Endothelial cell (in vitro differentiated cells): ENCODE measurements at regions not wholly inside any gene's neighbourhood (a gene's known extent, or its start where the extent isn't known, plus 50 kb on each side); places are given as distances from the start of the nearest gene placed in this dataset.

Experiments used
- DNase-seq: peaks from one replicate; pipeline ENCODE4 v3.0.0; 2021; ENCODE audit warnings: low spot score
- H3K27ac Mint-ChIP-seq: one replicate; pipeline ENCODE4 v1.8.0; 2021; ENCODE audit warnings: mixed read lengths, inconsistent platforms; ENCODE audit not compliant: unreplicated experiment
- H3K27me3 Mint-ChIP-seq: one replicate; pipeline ENCODE4 v1.8.0; 2021; ENCODE audit warnings: mild to moderate bottlenecking, moderate library complexity, mixed read lengths, inconsistent platforms; ENCODE audit not compliant: unreplicated experiment
- H3K36me3 Mint-ChIP-seq: one replicate; pipeline ENCODE4 v1.8.0; 2021; ENCODE audit warnings: mild to moderate bottlenecking, low read depth, mixed read lengths, inconsistent platforms; ENCODE audit not compliant: unreplicated experiment
- H3K4me1 Mint-ChIP-seq: one replicate; pipeline ENCODE4 v1.8.0; 2021; ENCODE audit warnings: mild to moderate bottlenecking, mixed read lengths, inconsistent platforms; ENCODE audit not compliant: unreplicated experiment
- H3K4me3 Mint-ChIP-seq: one replicate; pipeline ENCODE4 v1.8.0; 2021; ENCODE audit warnings: mild to moderate bottlenecking, mixed read lengths, inconsistent platforms; ENCODE audit not compliant: unreplicated experiment
- H3K9me3 Mint-ChIP-seq: one replicate; pipeline ENCODE4 v1.8.0; 2021; ENCODE audit warnings: mixed read lengths, inconsistent platforms; ENCODE audit not compliant: unreplicated experiment
- TF ChIP-seq, protein P1 (sequence below): fragments of 200-600 bp; sonication (generic); IDR thresholded peaks from one replicate; pipeline ENCODE4 v1.5.0; 2021; ENCODE audit warnings: antibody characterized with exemption; ENCODE audit not compliant: unreplicated experiment

DNA sequence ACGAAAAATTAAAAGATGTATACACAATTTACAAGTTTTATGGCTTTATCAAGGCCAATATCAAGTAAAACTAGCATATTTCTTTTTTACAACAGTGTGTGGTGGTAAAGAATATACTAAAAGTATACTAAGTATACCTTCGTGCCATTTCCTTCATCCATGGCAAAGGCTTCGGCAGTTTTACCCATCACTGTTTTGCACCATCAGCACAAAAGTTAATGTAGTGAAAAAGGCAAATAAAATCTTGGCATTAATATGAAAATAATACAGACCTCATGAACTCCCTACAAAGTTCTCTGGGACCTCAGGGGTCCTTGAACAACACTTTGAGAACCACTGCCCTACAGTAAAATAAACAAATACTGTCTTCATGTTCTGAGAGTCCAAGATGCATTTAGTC is 312.3 kb upstream of the NREP start:
- no peak for DNase-seq
- no peaks in the 10 kb centered on the region for H3K27me3 Mint-ChIP-seq
- H3K36me3 Mint-ChIP-seq, result no peaks in the 10 kb centered on the region
- H3K9me3 Mint-ChIP-seq, result no peaks in the 10 kb centered on the region
- H3K4me3 Mint-ChIP-seq, result no peak overlapping the region
- no peaks in the 10 kb centered on the region for H3K4me1 Mint-ChIP-seq
- no peak overlapping the region for H3K27ac Mint-ChIP-seq
- TF ChIP-seq, protein P1, sequence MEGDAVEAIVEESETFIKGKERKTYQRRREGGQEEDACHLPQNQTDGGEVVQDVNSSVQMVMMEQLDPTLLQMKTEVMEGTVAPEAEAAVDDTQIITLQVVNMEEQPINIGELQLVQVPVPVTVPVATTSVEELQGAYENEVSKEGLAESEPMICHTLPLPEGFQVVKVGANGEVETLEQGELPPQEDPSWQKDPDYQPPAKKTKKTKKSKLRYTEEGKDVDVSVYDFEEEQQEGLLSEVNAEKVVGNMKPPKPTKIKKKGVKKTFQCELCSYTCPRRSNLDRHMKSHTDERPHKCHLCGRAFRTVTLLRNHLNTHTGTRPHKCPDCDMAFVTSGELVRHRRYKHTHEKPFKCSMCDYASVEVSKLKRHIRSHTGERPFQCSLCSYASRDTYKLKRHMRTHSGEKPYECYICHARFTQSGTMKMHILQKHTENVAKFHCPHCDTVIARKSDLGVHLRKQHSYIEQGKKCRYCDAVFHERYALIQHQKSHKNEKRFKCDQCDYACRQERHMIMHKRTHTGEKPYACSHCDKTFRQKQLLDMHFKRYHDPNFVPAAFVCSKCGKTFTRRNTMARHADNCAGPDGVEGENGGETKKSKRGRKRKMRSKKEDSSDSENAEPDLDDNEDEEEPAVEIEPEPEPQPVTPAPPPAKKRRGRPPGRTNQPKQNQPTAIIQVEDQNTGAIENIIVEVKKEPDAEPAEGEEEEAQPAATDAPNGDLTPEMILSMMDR, result no peak

DNA sequence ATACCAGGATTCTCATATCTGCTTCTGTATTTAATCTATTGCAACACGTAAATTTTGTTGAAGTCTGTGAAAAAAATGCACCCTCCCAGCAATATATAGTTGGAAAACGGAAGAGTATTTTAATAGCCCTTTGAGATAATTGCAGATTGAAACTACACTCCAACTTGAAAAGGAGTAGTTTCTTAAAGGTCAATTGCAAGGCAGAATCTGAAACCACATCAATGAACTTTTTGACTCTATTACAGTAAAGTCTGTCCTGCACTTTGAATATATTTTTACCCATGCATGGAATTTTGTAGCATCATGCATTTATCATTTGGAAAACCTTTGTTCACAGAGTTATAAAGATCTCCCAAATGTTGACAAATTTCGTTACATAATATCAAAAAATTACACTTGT is 311.6 kb upstream of the NREP start:
- DNase-seq, result no peak
- H3K9me3 Mint-ChIP-seq, result no peaks in the 10 kb centered on the region
- no peaks in the 10 kb centered on the region for H3K36me3 Mint-ChIP-seq
- no peaks in the 10 kb centered on the region for H3K4me1 Mint-ChIP-seq
- H3K4me3 Mint-ChIP-seq, result no peak overlapping the region
- H3K27ac Mint-ChIP-seq, result no peak overlapping the region
- TF ChIP-seq, protein P1, result no peak
- H3K27me3 Mint-ChIP-seq, result no peaks in the 10 kb centered on the region

DNA sequence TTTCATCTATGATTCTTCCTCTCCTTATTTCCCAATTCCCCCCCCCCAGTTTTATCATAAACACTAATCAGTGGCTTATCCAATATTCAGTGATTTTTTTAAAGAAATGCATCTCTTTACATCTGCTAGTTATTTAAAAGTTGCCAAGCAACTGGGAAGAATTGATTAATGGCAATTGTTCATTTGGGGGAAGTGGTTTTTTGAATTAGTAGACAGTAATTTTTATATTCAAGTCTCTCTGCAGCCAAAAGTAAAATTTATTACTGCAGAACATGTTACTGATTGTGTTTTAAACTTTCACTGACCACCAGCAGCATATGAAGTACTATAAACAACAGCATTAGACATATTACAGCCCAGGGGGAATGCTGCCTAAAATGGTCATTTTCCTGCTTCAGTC is 308.8 kb upstream of the NREP start:
- Mint-ChIP-seq H3K4me1 (no peaks in the 10 kb centered on the region), H3K36me3 (no peaks in the 10 kb centered on the region), H3K27me3 (no peaks in the 10 kb centered on the region), H3K9me3 (no peaks in the 10 kb centered on the region), H3K4me3 (no peak overlapping the region), H3K27ac (no peak overlapping the region)
- TF ChIP-seq, protein P1, result no peak
- DNase-seq, result no peak

DNA sequence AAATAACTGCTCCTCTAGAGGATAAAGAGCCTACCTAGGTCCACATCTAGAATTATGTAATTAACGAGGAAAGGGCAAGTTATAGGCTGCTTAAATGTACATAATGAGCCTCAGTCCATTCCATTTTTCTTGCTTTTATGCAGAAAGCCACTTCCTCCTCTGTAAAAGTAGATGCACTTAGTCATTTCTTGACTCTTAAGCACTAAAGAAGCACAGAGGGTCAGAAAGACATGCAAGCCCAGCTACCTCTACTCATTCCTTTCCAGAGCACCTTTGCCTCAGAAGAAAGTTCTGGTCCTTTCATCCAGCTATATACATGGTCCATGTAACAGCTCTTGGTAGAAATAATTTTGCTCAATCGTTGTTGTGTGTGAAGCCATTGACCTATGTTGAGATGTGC is 308.0 kb upstream of the NREP start:
- H3K27ac Mint-ChIP-seq, result no peak overlapping the region
- H3K27me3 Mint-ChIP-seq, result no peaks in the 10 kb centered on the region
- peaks cover 4% of the 10 kb centered on the region for H3K4me1 Mint-ChIP-seq
- no peaks in the 10 kb centered on the region for H3K36me3 Mint-ChIP-seq
- no peak for DNase-seq
- no peak overlapping the region for H3K4me3 Mint-ChIP-seq
- TF ChIP-seq, protein P1, result no peak
- H3K9me3 Mint-ChIP-seq, result no peaks in the 10 kb centered on the region

DNA sequence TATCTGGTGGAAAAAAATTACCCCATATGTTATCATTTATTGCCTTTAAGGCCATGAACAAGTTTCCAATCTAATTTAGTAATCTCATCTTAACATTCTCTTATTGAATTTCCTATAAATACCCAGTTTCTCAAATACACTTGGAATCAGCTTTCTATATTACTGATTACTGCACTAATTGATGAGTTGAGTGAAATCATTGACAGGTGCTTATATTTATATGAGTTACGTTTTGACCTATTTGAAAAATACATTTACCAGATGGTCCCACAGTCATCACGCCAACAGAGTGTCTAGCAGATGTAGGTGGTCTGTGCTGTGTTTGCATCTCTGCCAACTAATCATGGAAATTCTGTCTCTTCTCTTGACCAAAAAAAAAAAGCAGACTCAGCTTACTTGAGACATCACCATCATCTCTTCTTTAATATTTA is 307.3 kb upstream of the NREP start:
- TF ChIP-seq, protein P1, result no peak
- Mint-ChIP-seq H3K36me3 (no peaks in the 10 kb centered on the region), H3K27ac (no peak overlapping the region), H3K4me3 (no peak overlapping the region), H3K27me3 (no peaks in the 10 kb centered on the region), H3K9me3 (no peaks in the 10 kb centered on the region), H3K4me1 (peaks cover 11% of the 10 kb centered on the region)
- DNase-seq, result no peak
